ENCODE measurements at regions not wholly inside any gene's neighbourhood (a gene's known extent, or its start where the extent isn't known, plus 50 kb on each side); places are given as distances from the start of the nearest gene placed in this dataset.

GRCh38 chr4:182074139-182074538 lies 169.1 kb upstream of the TENM3 start:
- H3K27ac ChIP-seq (ENCODE audit: low read length) = no peak overlapping the region
- no peaks in the 10 kb centered on the region for H3K36me3 ChIP-seq (ENCODE audit: insufficient read depth, low read depth, low read length)
- H3K27me3 ChIP-seq (ENCODE audit: insufficient read depth, low read length) = no peaks in the 10 kb centered on the region
- no peak overlapping the region for H3K4me3 ChIP-seq (ENCODE audit: low read length)
- peaks cover 6% of the 10 kb centered on the region; the same call in 1 of the 2 replicates for H3K9me3 ChIP-seq (ENCODE audit: insufficient read depth, low read depth, low read length)
- H3K4me1 ChIP-seq (ENCODE audit: insufficient read depth, low read length) = peaks cover 7% of the 10 kb centered on the region; the same call in 1 of the 2 replicates
- no peak overlapping the region for H3K9ac ChIP-seq (ENCODE audit: low read depth, low read length)

- H3K4me1 ChIP-seq (ENCODE audit: insufficient read depth, low read length) = peaks cover 2% of the 10 kb centered on the region; the same call in 1 of the 2 replicates
- H3K9ac ChIP-seq (ENCODE audit: low read depth, low read length) = no peak overlapping the region
- H3K36me3 ChIP-seq (ENCODE audit: insufficient read depth, low read depth, low read length) = no peaks in the 10 kb centered on the region
- no peak overlapping the region for H3K27ac ChIP-seq (ENCODE audit: low read length)
- no peaks in the 10 kb centered on the region for H3K27me3 ChIP-seq (ENCODE audit: insufficient read depth, low read length)
- H3K9me3 ChIP-seq (ENCODE audit: insufficient read depth, low read depth, low read length) = peaks cover 6% of the 10 kb centered on the region; the same call in 1 of the 2 replicates
- H3K4me3 ChIP-seq (ENCODE audit: low read length) = no peak overlapping the region
These were observed 168.4 kb upstream of the TENM3 start for GRCh38 chr4:182074810-182075209.

- peaks cover 34% of the 10 kb centered on the region for H3K4me1 ChIP-seq (ENCODE audit: insufficient read depth, low read length)
- no peak overlapping the region for H3K9ac ChIP-seq (ENCODE audit: low read depth, low read length)
- H3K27me3 ChIP-seq (ENCODE audit: insufficient read depth, low read length) = no peaks in the 10 kb centered on the region
- H3K27ac ChIP-seq (ENCODE audit: low read length) = no peak overlapping the region
- H3K4me3 ChIP-seq (ENCODE audit: low read length) = no peak overlapping the region
- H3K9me3 ChIP-seq (ENCODE audit: insufficient read depth, low read depth, low read length) = no peaks in the 10 kb centered on the region
- H3K36me3 ChIP-seq (ENCODE audit: insufficient read depth, low read depth, low read length) = no peaks in the 10 kb centered on the region
These were observed 160.3 kb upstream of the TENM3 start for GRCh38 chr4:182082910-182083309.

- Histone ChIP-seq H3K27ac (ENCODE audit: low read length) (peak overlapping the region; percentile 48), H3K36me3 (ENCODE audit: insufficient read depth, low read depth, low read length) (no peaks in the 10 kb centered on the region), H3K27me3 (ENCODE audit: insufficient read depth, low read length) (no peaks in the 10 kb centered on the region), H3K9me3 (ENCODE audit: insufficient read depth, low read depth, low read length) (no peaks in the 10 kb centered on the region), H3K9ac (ENCODE audit: low read depth, low read length) (peak overlapping the region; percentile 63), H3K4me3 (ENCODE audit: low read length) (peak overlapping the region; percentile 40), H3K4me1 (ENCODE audit: insufficient read depth, low read length) (peaks cover 34% of the 10 kb centered on the region)
These were observed 159.4 kb upstream of the TENM3 start for GRCh38 chr4:182083671-182084410.

GRCh38 chr4:182085051-182085480 lies 158.1 kb upstream of the TENM3 start:
- Histone ChIP-seq H3K27me3 (ENCODE audit: insufficient read depth, low read length) (no peaks in the 10 kb centered on the region), H3K9me3 (ENCODE audit: insufficient read depth, low read depth, low read length) (no peaks in the 10 kb centered on the region), H3K27ac (ENCODE audit: low read length) (peak overlapping the region; percentile 32), H3K9ac (ENCODE audit: low read depth, low read length) (peak overlapping the region; percentile 63), H3K4me1 (ENCODE audit: insufficient read depth, low read length) (peaks cover 34% of the 10 kb centered on the region), H3K36me3 (ENCODE audit: insufficient read depth, low read depth, low read length) (no peaks in the 10 kb centered on the region), H3K4me3 (ENCODE audit: low read length) (peak overlapping the region; percentile 48)

- Histone ChIP-seq H3K4me3 (ENCODE audit: low read length) (no peak overlapping the region), H3K9ac (ENCODE audit: low read depth, low read length) (no peak overlapping the region), H3K27me3 (ENCODE audit: insufficient read depth, low read length) (no peaks in the 10 kb centered on the region), H3K4me1 (ENCODE audit: insufficient read depth, low read length) (peaks cover 26% of the 10 kb centered on the region), H3K27ac (ENCODE audit: low read length) (no peak overlapping the region), H3K9me3 (ENCODE audit: insufficient read depth, low read depth, low read length) (no peaks in the 10 kb centered on the region), H3K36me3 (ENCODE audit: insufficient read depth, low read depth, low read length) (no peaks in the 10 kb centered on the region)
These were observed 153.9 kb upstream of the TENM3 start for GRCh38 chr4:182089326-182089725.

GRCh38 chr4:182090186-182090585 lies 153.0 kb upstream of the TENM3 start:
- Histone ChIP-seq H3K27me3 (ENCODE audit: insufficient read depth, low read length) (no peaks in the 10 kb centered on the region), H3K4me1 (ENCODE audit: insufficient read depth, low read length) (peaks cover 19% of the 10 kb centered on the region)

GRCh38 chr4:182091128-182091527 lies 152.1 kb upstream of the TENM3 start:
- no peaks in the 10 kb centered on the region for H3K36me3 ChIP-seq (ENCODE audit: insufficient read depth, low read depth, low read length)
- no peak overlapping the region for H3K9ac ChIP-seq (ENCODE audit: low read depth, low read length)
- peaks cover 10% of the 10 kb centered on the region; the same call in 1 of the 2 replicates for H3K4me1 ChIP-seq (ENCODE audit: insufficient read depth, low read length)
- H3K9me3 ChIP-seq (ENCODE audit: insufficient read depth, low read depth, low read length) = no peaks in the 10 kb centered on the region
- H3K27me3 ChIP-seq (ENCODE audit: insufficient read depth, low read length) = no peaks in the 10 kb centered on the region
- H3K4me3 ChIP-seq (ENCODE audit: low read length) = no peak overlapping the region
- no peak overlapping the region for H3K27ac ChIP-seq (ENCODE audit: low read length)

More at GRCh38 chr4:182090186-182090585, 153.0 kb upstream of the TENM3 start:
- Histone ChIP-seq H3K9ac (ENCODE audit: low read depth, low read length) (no peak overlapping the region), H3K36me3 (ENCODE audit: insufficient read depth, low read depth, low read length) (no peaks in the 10 kb centered on the region), H3K27ac (ENCODE audit: low read length) (no peak overlapping the region), H3K9me3 (ENCODE audit: insufficient read depth, low read depth, low read length) (no peaks in the 10 kb centered on the region), H3K4me3 (ENCODE audit: low read length) (no peak overlapping the region)

GRCh38 chr4:182093431-182093831 lies 149.8 kb upstream of the TENM3 start:
- H3K4me3 ChIP-seq (ENCODE audit: low read length) = no peak overlapping the region
- H3K9me3 ChIP-seq (ENCODE audit: insufficient read depth, low read depth, low read length) = no peaks in the 10 kb centered on the region
- H3K36me3 ChIP-seq (ENCODE audit: insufficient read depth, low read depth, low read length) = no peaks in the 10 kb centered on the region
- no peaks in the 10 kb centered on the region; the same call in 1 of the 2 replicates for H3K4me1 ChIP-seq (ENCODE audit: insufficient read depth, low read length)
- no peak overlapping the region for H3K27ac ChIP-seq (ENCODE audit: low read length)
- H3K9ac ChIP-seq (ENCODE audit: low read depth, low read length) = no peak overlapping the region
- H3K27me3 ChIP-seq (ENCODE audit: insufficient read depth, low read length) = no peaks in the 10 kb centered on the region

GRCh38 chr4:182093935-182094334 lies 149.3 kb upstream of the TENM3 start:
- H3K4me1 ChIP-seq (ENCODE audit: insufficient read depth, low read length) = no peaks in the 10 kb centered on the region; the same call in 1 of the 2 replicates
- H3K9me3 ChIP-seq (ENCODE audit: insufficient read depth, low read depth, low read length) = no peaks in the 10 kb centered on the region
- H3K9ac ChIP-seq (ENCODE audit: low read depth, low read length) = no peak overlapping the region
- H3K4me3 ChIP-seq (ENCODE audit: low read length) = no peak overlapping the region
- H3K27ac ChIP-seq (ENCODE audit: low read length) = no peak overlapping the region
- no peaks in the 10 kb centered on the region for H3K36me3 ChIP-seq (ENCODE audit: insufficient read depth, low read depth, low read length)
- no peaks in the 10 kb centered on the region for H3K27me3 ChIP-seq (ENCODE audit: insufficient read depth, low read length)

- no peaks in the 10 kb centered on the region for H3K9me3 ChIP-seq (ENCODE audit: insufficient read depth, low read depth, low read length)
- H3K9ac ChIP-seq (ENCODE audit: low read depth, low read length) = no peak overlapping the region
These were observed 141.6 kb upstream of the TENM3 start for GRCh38 chr4:182101618-182102017.

GRCh38 chr4:182102576-182102975 lies 140.6 kb upstream of the TENM3 start:
- no peaks in the 10 kb centered on the region for H3K27me3 ChIP-seq (ENCODE audit: insufficient read depth, low read length)
- H3K27ac ChIP-seq (ENCODE audit: low read length) = no peak overlapping the region
- H3K36me3 ChIP-seq (ENCODE audit: insufficient read depth, low read depth, low read length) = no peaks in the 10 kb centered on the region
- H3K9me3 ChIP-seq (ENCODE audit: insufficient read depth, low read depth, low read length) = no peaks in the 10 kb centered on the region
- H3K9ac ChIP-seq (ENCODE audit: low read depth, low read length) = no peak overlapping the region
- 0 out of 2 replicates have a peak, but pooled peaks cover 5% of the 10 kb centered on the region for H3K4me1 ChIP-seq (ENCODE audit: insufficient read depth, low read length)
- H3K4me3 ChIP-seq (ENCODE audit: low read length) = no peak overlapping the region

More at GRCh38 chr4:182101618-182102017, 141.6 kb upstream of the TENM3 start:
- no peak overlapping the region for H3K27ac ChIP-seq (ENCODE audit: low read length)
- H3K4me3 ChIP-seq (ENCODE audit: low read length) = no peak overlapping the region
- no peaks in the 10 kb centered on the region for H3K36me3 ChIP-seq (ENCODE audit: insufficient read depth, low read depth, low read length)
- no peaks in the 10 kb centered on the region for H3K27me3 ChIP-seq (ENCODE audit: insufficient read depth, low read length)
- H3K4me1 ChIP-seq (ENCODE audit: insufficient read depth, low read length) = 0 out of 2 replicates have a peak, but pooled peaks cover 5% of the 10 kb centered on the region

Data from iPS-20b (cell line).